Heart left ventricle (tissue), 16 donors: ENCODE measurements at regions not wholly inside any gene's neighbourhood (a gene's known extent, or its start where the extent isn't known, plus 50 kb on each side); places are given as distances from the start of the nearest gene placed in this dataset.

ENCODE experiments used
- ATAC-seq, 4 donors: fragments of 200-7000 bp; cut with Tn5 transposase; one replicate each; pipeline ENCODE4 v1.9.1; 2020 to 2022; ENCODE audit warnings: moderate library complexity in 4 of 4, mild to moderate bottlenecking in 3 of 4, moderate number of reproducible peaks in 1 of 4
- DNase-seq, 5 donors: peaks; one replicate each; pipeline ENCODE4 v3.0.0-alpha.2; 2020
- H3K27ac ChIP-seq, 12 donors: fragments of 200-600 bp; sonication (generic) in 4 of 12; one replicate each; pipeline versions ENCODE4 v1.5.0 to v1.8.0; 2016 to 2022; ENCODE audit warnings: mild to moderate bottlenecking in 2 of 12
- H3K27me3 ChIP-seq, 9 donors: fragments of 200-600 bp; sonication (generic) in 2 of 9; one replicate each; pipeline versions ENCODE4 v1.5.1 to v1.8.0; 2016 to 2022; ENCODE audit warnings: mild to moderate bottlenecking in 3 of 9
- H3K36me3 ChIP-seq, 9 donors: fragments of 200-600 bp; sonication (generic) in 2 of 9; one replicate each; pipeline versions ENCODE4 v1.5.0 to v1.8.0; 2018 to 2022; ENCODE audit warnings: mild to moderate bottlenecking in 2 of 9
- H3K4me1 ChIP-seq, 12 donors: fragments of 200-600 bp; sonication (generic) in 4 of 12; one replicate each; pipeline versions ENCODE4 v1.5.0 to v1.8.0; 2016 to 2022; ENCODE audit warnings: mild to moderate bottlenecking in 3 of 12
- H3K4me3 ChIP-seq, 12 donors: fragments of 200-600 bp; sonication (generic) in 4 of 12; one replicate each; pipeline versions ENCODE4 v1.5.0 to v1.8.0; 2017 to 2022; ENCODE audit warnings: mild to moderate bottlenecking in 9 of 12, moderate library complexity in 4 of 12
- H3K9me3 ChIP-seq, 12 donors: fragments of 200-600 bp; sonication (generic) in 4 of 12; one replicate each; pipeline versions ENCODE4 v1.5.0 to v1.8.0; 2016 to 2022; ENCODE audit warnings: mild to moderate bottlenecking in 1 of 12
- POLR2A ChIP-seq, 2 donors: fragments of 450-650 bp; IDR thresholded peaks; one replicate each; pipeline ENCODE4 v1.6.1; 2017; ENCODE audit warnings: antibody characterized with exemption in 2 of 2, mild to moderate bottlenecking in 2 of 2, moderate library complexity in 2 of 2
- WGBS, 4 donors: extraction: QIAGEN DNeasy Blood & Tissue Kit in 2 of 4; methylation state at CpG; one replicate each; pipeline versions ENCODE4 v1.1.5 to v1.1.7; 2013 to 2018; 5-methylcytosine and 5-hydroxymethylcytosine counted together
- intact Hi-C, 10 donors: fragments of 100-400 bp; cut with DNase I; formaldehyde crosslinking; loops; one replicate each; pipeline versions ENCODE4 v1.11.1 to v1.14.2; 2022
- TF ChIP-seq, protein P1 (sequence below), 12 donors: fragments of 200-600 bp; sonication (generic) in 4 of 12; IDR thresholded peaks; one replicate each; pipeline versions ENCODE4 v1.5.0 to v1.8.0; 2018 to 2022; ENCODE audit warnings: antibody characterized with exemption in 12 of 12, mild to moderate bottlenecking in 5 of 12
- donor health status: ischemic (EF 13 %, LVEDD 7.1; RV severe dilation, severe dysfunction).
- donor health status: healthy with polysubstance abuse.
- donor health status: DM: no; HTN: yes; CAD: no.
- donor health status: DM: no; HTN: no; CAD: no.
- donor health status: ischemic (EF 25% LVEDD 6.9; RV normal size, moderate dysfunction).
- donor health status: ischemic (EF 25% LVEDD 5.7; RV mildly dilated, moderate dysfunction).
- donor health status: healthy.
- donor health status: DM: yes; HTN: yes; CAD: no.
- donor health status: ischemic (EF 35%, LVEDD 5.7; RV mildly dilated, moderate dysfunction).
- donor health status: nonischemic (EF 11% LVEDD 7.7; RV severe dilation, severe dysfunction).
- donor health status: DM: yes; HTN: yes; CAD: no.
- donor health status: PGD.
- donor health status: ischemic (EF 29% LVEDD 5.4; RV normal size, mild dysfunction).
- donor health status: nonischemic (EF 23%, LVEDD 6.1; RV moderate dilation, normal function).

DNA sequence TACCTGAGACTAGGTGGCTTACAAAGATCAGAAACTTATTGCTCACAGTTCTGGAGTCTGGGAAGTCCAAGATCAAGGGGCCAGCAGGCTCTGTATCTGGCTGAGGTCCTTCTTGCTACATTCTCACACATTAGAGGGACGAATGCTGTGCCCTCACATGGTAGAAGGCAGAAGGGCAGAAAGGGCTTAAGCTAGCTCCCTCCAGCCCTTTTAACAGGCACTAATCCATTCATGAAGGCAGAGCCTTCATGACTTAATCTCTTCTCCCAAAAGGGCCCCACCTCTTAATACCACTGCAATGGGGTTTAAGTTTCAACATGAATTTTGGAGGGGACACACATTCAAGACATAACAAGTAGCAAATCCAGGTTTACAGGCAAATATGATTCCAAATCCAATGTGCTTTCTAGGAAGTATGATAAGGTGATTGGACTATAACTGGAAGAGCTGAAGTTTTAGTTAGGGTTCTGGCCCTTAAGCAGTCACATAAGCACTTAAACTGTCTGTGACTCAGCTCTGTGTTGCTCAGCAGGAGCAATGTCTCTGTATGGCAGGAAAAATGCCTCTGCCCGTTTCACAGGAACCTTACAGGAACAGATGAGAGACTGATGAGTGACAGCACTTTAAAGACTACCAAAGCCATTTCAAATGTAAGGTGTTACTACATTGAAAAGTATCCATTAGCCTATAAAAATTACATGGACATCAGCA, 119.6 kb upstream of the PTPRM start:
- TF ChIP-seq, protein P1, sequence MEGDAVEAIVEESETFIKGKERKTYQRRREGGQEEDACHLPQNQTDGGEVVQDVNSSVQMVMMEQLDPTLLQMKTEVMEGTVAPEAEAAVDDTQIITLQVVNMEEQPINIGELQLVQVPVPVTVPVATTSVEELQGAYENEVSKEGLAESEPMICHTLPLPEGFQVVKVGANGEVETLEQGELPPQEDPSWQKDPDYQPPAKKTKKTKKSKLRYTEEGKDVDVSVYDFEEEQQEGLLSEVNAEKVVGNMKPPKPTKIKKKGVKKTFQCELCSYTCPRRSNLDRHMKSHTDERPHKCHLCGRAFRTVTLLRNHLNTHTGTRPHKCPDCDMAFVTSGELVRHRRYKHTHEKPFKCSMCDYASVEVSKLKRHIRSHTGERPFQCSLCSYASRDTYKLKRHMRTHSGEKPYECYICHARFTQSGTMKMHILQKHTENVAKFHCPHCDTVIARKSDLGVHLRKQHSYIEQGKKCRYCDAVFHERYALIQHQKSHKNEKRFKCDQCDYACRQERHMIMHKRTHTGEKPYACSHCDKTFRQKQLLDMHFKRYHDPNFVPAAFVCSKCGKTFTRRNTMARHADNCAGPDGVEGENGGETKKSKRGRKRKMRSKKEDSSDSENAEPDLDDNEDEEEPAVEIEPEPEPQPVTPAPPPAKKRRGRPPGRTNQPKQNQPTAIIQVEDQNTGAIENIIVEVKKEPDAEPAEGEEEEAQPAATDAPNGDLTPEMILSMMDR (IDR thresholded peaks at IDR 0.05): no peak
- no peak for TF ChIP-seq POLR2A (IDR thresholded peaks at IDR 0.05)
- 82 to 85% (median 84%) methylated on average over 2 of the region's 2 CpGs for WGBS, 4 donors
- DNase-seq: no peak
- H3K27me3 ChIP-seq: no peaks in the 10 kb centered on the region
- H3K9me3 ChIP-seq: no peaks in the 10 kb centered on the region
- peaks cover 0 to 13% (median 0%) of the 10 kb centered on the region in 12 donors for H3K4me1 ChIP-seq
- ATAC-seq: no peak
- H3K36me3 ChIP-seq: no peaks in the 10 kb centered on the region
- no peak overlapping the region for H3K27ac ChIP-seq
- H3K4me3 ChIP-seq: no peak overlapping the region
- intact Hi-C loops: no loop called here

DNA sequence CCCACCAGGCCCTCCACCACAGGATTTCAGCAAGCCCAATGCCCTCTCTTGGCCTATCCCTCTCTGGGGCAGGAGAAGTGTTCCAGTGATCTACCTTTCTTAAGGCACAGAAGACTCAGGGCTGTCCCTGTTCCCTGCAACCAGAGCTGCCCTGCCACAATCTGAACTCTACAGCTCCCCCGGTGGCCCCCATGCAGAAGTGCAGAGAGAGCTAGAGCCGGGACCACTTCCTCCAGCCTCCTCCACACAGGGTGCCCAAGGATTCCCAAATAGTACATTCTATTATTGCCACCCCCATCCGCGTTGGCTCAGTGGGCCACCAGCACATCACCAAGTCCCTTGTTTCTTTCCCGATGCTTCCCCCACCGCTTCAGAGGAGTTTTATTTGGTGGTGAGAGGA, 114.8 kb upstream of the PTPRM start:
- H3K9me3 ChIP-seq: no peaks in the 10 kb centered on the region
- peaks cover 0 to 13% (median 0%) of the 10 kb centered on the region in 12 donors for H3K4me1 ChIP-seq
- TF ChIP-seq, protein P1 (IDR thresholded peaks at IDR 0.05): peak; percentile 35 to 74 (median 60)
- TF ChIP-seq POLR2A (IDR thresholded peaks at IDR 0.05): no peak
- 39 to 48% (median 47%) methylated on average over 6 of the region's 6 CpGs for WGBS, 4 donors
- H3K27me3 ChIP-seq: no peaks in the 10 kb centered on the region
- intact Hi-C loops: loop anchor here in 9 of 10 donors (5.0 to 10.0 kb wide), 8 partner anchors 72 to 180 kb away; partner anchors contain the start of gene PTPRM (in 3 of the 9)
- H3K27ac ChIP-seq: no peak overlapping the region
- no peak overlapping the region for H3K4me3 ChIP-seq
- peak; percentile 63 to 88 (median 78) for ATAC-seq
- no peak for DNase-seq
- no peaks in the 10 kb centered on the region for H3K36me3 ChIP-seq

DNA sequence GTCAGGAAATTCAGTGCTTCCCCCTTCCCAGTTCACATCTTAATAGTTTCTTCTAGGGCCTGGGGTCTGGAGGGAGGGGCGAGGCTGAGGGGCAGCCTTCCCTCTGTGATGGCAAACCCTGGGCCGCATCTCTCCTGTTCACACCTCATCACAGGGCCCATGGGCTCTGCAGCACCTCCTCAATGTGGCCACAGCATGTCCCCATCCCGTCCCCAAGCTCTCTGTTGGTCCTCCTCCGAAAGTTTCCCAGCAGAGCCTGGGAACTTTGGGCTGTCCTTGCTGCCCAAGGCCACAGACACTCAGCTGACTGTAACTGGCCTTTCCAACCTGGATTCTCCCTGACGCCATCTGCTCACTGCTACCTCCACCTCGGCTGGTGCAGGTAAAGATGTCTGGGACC, 112.7 kb upstream of the PTPRM start:
- DNase-seq: no peak
- ATAC-seq: no peak
- no peak for TF ChIP-seq POLR2A (IDR thresholded peaks at IDR 0.05)
- TF ChIP-seq, protein P1 (IDR thresholded peaks at IDR 0.05): no peak
- H3K4me1 ChIP-seq: peaks cover 0 to 22% (median 6%) of the 10 kb centered on the region in 12 donors
- no peaks in the 10 kb centered on the region for H3K9me3 ChIP-seq
- no peaks in the 10 kb centered on the region for H3K36me3 ChIP-seq
- intact Hi-C loops: loop anchor here in 9 of 10 donors (5.0 to 10.0 kb wide), 8 partner anchors 70 to 182 kb away; partner anchors contain the start of gene PTPRM (in 3 of the 9)
- 92 to 100% (median 95%) methylated on average over 6 of the region's 6 CpGs for WGBS, 4 donors
- no peak overlapping the region for H3K4me3 ChIP-seq
- no peak overlapping the region for H3K27ac ChIP-seq
- no peaks in the 10 kb centered on the region for H3K27me3 ChIP-seq

DNA sequence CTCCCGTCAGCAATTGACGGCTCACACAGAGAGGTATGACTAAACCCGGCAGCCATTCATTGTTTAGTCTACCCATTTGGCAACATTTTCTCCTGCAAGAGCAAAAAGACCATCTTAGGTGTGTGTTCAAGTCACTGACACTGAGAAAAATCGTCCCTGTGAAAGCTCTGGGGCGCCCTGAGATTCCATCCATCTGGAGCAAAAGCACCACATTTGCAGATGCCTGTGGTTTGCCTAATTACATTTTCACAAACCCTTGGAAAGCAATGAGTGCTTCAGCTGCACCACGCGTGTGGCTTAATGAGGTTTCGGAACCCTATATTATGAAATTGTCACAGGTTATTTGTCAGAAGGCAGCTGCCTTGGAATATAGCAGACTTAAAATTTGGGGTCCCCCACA, 110.7 kb upstream of the PTPRM start:
- no peak overlapping the region for H3K4me3 ChIP-seq

More for the DNA sequence above, 110.7 kb upstream of the PTPRM start:
- Histone ChIP-seq H3K27ac (no peak overlapping the region), H3K4me1 (peaks cover 0 to 24% (median 10%) of the 10 kb centered on the region in 12 donors), H3K9me3 (no peaks in the 10 kb centered on the region), H3K36me3 (no peaks in the 10 kb centered on the region), H3K27me3 (no peaks in the 10 kb centered on the region)
- intact Hi-C loops: loop anchor here in 6 of 10 donors (5.0 to 10.0 kb wide), 4 partner anchors 68 to 182 kb away; partner anchors contain the start of gene PTPRM (in 3 of the 6)
- no peak for DNase-seq
- 88 to 94% (median 93%) methylated on average over 8 of the region's 8 CpGs for WGBS, 4 donors
- no peak for ATAC-seq
- TF ChIP-seq POLR2A (IDR thresholded peaks at IDR 0.05): no peak
- TF ChIP-seq, protein P1 (IDR thresholded peaks at IDR 0.05): no peak
